GM12878 (cell line): ENCODE measurements at regions not wholly inside any gene's neighbourhood (a gene's known extent, or its start where the extent isn't known, plus 50 kb on each side); places are given as distances from the start of the nearest gene placed in this dataset.

Source experiments
- ATAC-seq: fragments of 200-7000 bp; cut with Tn5 transposase; 3 replicates; pipeline ENCODE4 v1.9.1; 2020; ENCODE audit warnings: mild to moderate bottlenecking, moderate library complexity
- BruUV-seq: library from RNA; stranded (reverse); fragments of 400-500 nt; replicated peaks from 2 replicates; lab custom pipeline; 2021; lab: Mats Ljungman, UMichigan
- CTCF ChIA-PET: fragments of 300-600 bp; sonication (Branson Sonifier 250); formaldehyde crosslinking; extraction: SDS; loops from one replicate; lab custom pipeline; 2021; ENCODE audit warnings: inconsistent platforms; lab: Yijun Ruan, JAX
- POLR2A ChIA-PET: fragments of 350-600 bp; formaldehyde crosslinking; extraction: SDS; loops from one replicate; lab custom pipeline; 2021; ENCODE audit warnings: inconsistent platforms; lab: Charles Lee
- RAD21 ChIA-PET: fragments of 300-600 bp; sonication (Branson Sonifier 250); formaldehyde crosslinking; loops from one replicate; lab custom pipeline; 2023; ENCODE audit warnings: antibody characterized with exemption; ENCODE audit not compliant: unreplicated experiment; lab: Charles Lee
- SMC1A ChIA-PET: fragments of 300-600 bp; sonication (Branson Sonifier 250); formaldehyde crosslinking; loops from one replicate; lab custom pipeline; 2023; ENCODE audit not compliant: unreplicated experiment, uncharacterized antibody; lab: Charles Lee
- DNase-seq: peaks from one replicate; pipeline ENCODE4 v3.0.0-alpha.2; 2011; ENCODE audit warnings: low read depth, low spot score
- FAIRE-seq: peaks from 3 replicates; lab custom pipeline; 2011; peaks lifted over from hg19 to GRCh38; lab: Jason Lieb, UNC
- H2AFZ ChIP-seq: 2 replicates; pipeline ENCODE4 v1.6.0; 2011; ENCODE audit warnings: low read depth, low read length, control low read depth; ENCODE audit not compliant: control insufficient read depth
- H3K27ac ChIP-seq: 2 replicates; pipeline ENCODE4 v1.5.1; 2011; ENCODE audit warnings: control low read depth; ENCODE audit not compliant: control insufficient read depth, insufficient read depth
- H3K27me3 ChIP-seq, 2 experiments: replicated peaks in 1 of 2; 2 replicates each; pipeline versions ENCODE4 v1.6.0 to v1.6.1; 2011; ENCODE audit warnings: low read length in 1 of 2; ENCODE audit not compliant: control insufficient read depth in 2 of 2, insufficient read depth in 2 of 2
- H3K36me3 ChIP-seq, 2 experiments: 2 replicates each; pipeline ENCODE4 v1.5.1; 2011; ENCODE audit warnings: low read length in 1 of 2; ENCODE audit not compliant: control insufficient read depth in 2 of 2, insufficient read depth in 2 of 2
- H3K4me1 ChIP-seq: 2 replicates; pipeline ENCODE4 v1.6.1; 2011; ENCODE audit warnings: mild to moderate bottlenecking, low read length, moderate library complexity, mixed read lengths; ENCODE audit not compliant: control insufficient read depth, insufficient read depth
- H3K4me2 ChIP-seq: 2 replicates; pipeline ENCODE4 v1.6.0; 2011; ENCODE audit warnings: control low read depth; ENCODE audit not compliant: control insufficient read depth, insufficient read depth
- H3K4me3 ChIP-seq: fragments of 200-600 bp; sonication (generic); 2 replicates; pipeline ENCODE4 v1.5.1; 2016
- H3K79me2 ChIP-seq: 2 replicates; pipeline ENCODE4 v1.6.0; 2011; ENCODE audit warnings: low read length; ENCODE audit not compliant: control insufficient read depth, insufficient read depth
- H3K9ac ChIP-seq: 2 replicates; pipeline ENCODE4 v1.8.0; 2011; ENCODE audit warnings: low read length, control low read depth, mixed read lengths; ENCODE audit not compliant: control insufficient read depth, insufficient read depth
- H3K9me3 ChIP-seq: replicated peaks from 3 replicates; pipeline ENCODE4 v1.5.1; 2011; ENCODE audit warnings: mild to moderate bottlenecking, low read length; ENCODE audit not compliant: control insufficient read depth, insufficient read depth
- H4K20me1 ChIP-seq: 2 replicates; pipeline ENCODE4 v1.6.0; 2011; ENCODE audit not compliant: control insufficient read depth, insufficient read depth
- BHLHE40 ChIP-seq, 2 experiments: fragments of 450-650 bp in 1 of 2; IDR thresholded peaks; 2 replicates each; pipeline ENCODE4 v1.6.1; 2011 to 2017; ENCODE audit warnings: low read depth in 2 of 2, borderline replicate concordance in 1 of 2, improper control_type of control experiment in 1 of 2, low read length in 1 of 2, mild to moderate bottlenecking in 1 of 2
- CHD1 ChIP-seq: IDR thresholded peaks from 2 replicates; pipeline ENCODE4 v1.6.1; 2012; ENCODE audit warnings: low read depth, low read length, improper control_type of control experiment
- CREB1 ChIP-seq: IDR thresholded peaks from 2 replicates; pipeline ENCODE4 v1.6.1; 2012; ENCODE audit warnings: low read depth, mild to moderate bottlenecking, inconsistent platforms
- EGR1 ChIP-seq, 2 experiments: IDR thresholded peaks; 1 replicate in 1 of 2; 2 replicates in 1 of 2; pipeline ENCODE4 v1.6.1; 2011 to 2012; ENCODE audit warnings: low read depth in 2 of 2, low read length in 2 of 2, borderline replicate concordance in 1 of 2, mild to moderate bottlenecking in 1 of 2, moderate library complexity in 1 of 2
- ESRRA ChIP-seq: IDR thresholded peaks from 2 replicates; pipeline ENCODE4 v1.6.1; 2012; ENCODE audit warnings: mild to moderate bottlenecking, low read length, improper control_type of control experiment
- IRF4 ChIP-seq: IDR thresholded peaks from 2 replicates; pipeline ENCODE4 v1.6.1; 2011; ENCODE audit warnings: low read depth, low read length
- NR2C1 ChIP-seq: fragments of 450-650 bp; IDR thresholded peaks from 2 replicates; pipeline ENCODE4 v1.6.1; 2017; ENCODE audit warnings: antibody characterized with exemption, mild to moderate bottlenecking, moderate library complexity
- POLR2A ChIP-seq: IDR thresholded peaks from 2 replicates; pipeline ENCODE4 v1.6.1; 2011; ENCODE audit warnings: low read depth, mild to moderate bottlenecking, low read length
- POU2F2 ChIP-seq: IDR thresholded peaks from 3 replicates; pipeline ENCODE4 v1.6.1; 2011; ENCODE audit warnings: low read depth, mild to moderate bottlenecking, low read length, borderline replicate concordance
- RUNX3 ChIP-seq: IDR thresholded peaks from 2 replicates; pipeline ENCODE4 v1.6.1; 2012; ENCODE audit warnings: low read length, inconsistent platforms
- SREBF1 ChIP-seq: IDR thresholded peaks from 2 replicates; pipeline ENCODE4 v1.6.1; 2012; ENCODE audit warnings: mild to moderate bottlenecking, low read length
- STAT1 ChIP-seq: fragments of 450-650 bp; conservative IDR thresholded peaks from 2 replicates; pipeline ENCODE4 v1.6.1; 2014; ENCODE audit warnings: antibody characterized with exemption, mild to moderate bottlenecking
- YY1 ChIP-seq: IDR thresholded peaks from 2 replicates; pipeline ENCODE4 v1.6.1; 2011; ENCODE audit warnings: low read depth, mild to moderate bottlenecking, low read length
- ZNF274 ChIP-seq: IDR thresholded peaks from one replicate; pipeline ENCODE4 v1.8.0; 2011; ENCODE audit not compliant: insufficient read length, insufficient read depth
- WGBS: methylation state at CpG from one replicate; pipeline ENCODE4 v1.1.6; 2016; ENCODE audit warnings: low lambda C conversion rate; ENCODE audit not compliant: insufficient replicate concordance, insufficient coverage; ENCODE audit errors: missing lambda C conversion rate; 5-methylcytosine and 5-hydroxymethylcytosine counted together
- in situ Hi-C: fragments of 300-500 bp; cut with MboI; formaldehyde crosslinking; loops from 9 replicates; pipeline ENCODE4 v1.14.3; 2018; ENCODE audit warnings: mixed read lengths
- intact Hi-C: fragments of 100-400 bp; cut with micrococcal nuclease; formaldehyde crosslinking; loops from one replicate; pipeline ENCODE4 v1.14.2; 2022; ENCODE audit not compliant: unreplicated experiment

DNA sequence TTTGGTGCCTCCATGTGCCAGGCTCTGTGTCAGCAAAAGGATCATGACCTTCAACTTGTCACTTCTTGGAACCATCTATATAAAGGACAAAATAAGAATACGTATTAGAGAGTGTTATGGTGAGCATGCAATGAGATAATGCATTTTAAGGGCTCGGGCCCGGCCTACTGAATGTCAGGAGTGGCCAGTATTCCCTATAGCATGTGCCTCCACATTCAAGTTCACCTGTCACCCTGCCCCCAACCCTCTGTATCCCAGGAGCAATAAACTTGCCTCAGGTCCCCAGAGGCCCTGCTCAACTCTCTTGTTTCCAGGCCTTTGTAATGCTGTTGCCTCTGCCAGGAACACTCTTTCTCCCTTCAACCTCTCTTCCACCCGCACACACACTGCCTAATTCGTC lies 90.2 kb upstream of the SLC6A11 start (continued):
- TF ChIP-seq BHLHE40 (IDR thresholded peaks at IDR 0.05; ENCODE audit: borderline replicate concordance in 1 of 2, low read depth in 2 of 2, low read length in 1 of 2): no peak
- no peak for TF ChIP-seq NR2C1
- TF ChIP-seq POLR2A: no peak
- TF ChIP-seq CREB1: no peak
- TF ChIP-seq ESRRA: no peak
- no peak for TF ChIP-seq EGR1 (IDR thresholded peaks at IDR 0.05; ENCODE audit: borderline replicate concordance in 1 of 2, low read depth in 2 of 2, low read length in 2 of 2)

DNA sequence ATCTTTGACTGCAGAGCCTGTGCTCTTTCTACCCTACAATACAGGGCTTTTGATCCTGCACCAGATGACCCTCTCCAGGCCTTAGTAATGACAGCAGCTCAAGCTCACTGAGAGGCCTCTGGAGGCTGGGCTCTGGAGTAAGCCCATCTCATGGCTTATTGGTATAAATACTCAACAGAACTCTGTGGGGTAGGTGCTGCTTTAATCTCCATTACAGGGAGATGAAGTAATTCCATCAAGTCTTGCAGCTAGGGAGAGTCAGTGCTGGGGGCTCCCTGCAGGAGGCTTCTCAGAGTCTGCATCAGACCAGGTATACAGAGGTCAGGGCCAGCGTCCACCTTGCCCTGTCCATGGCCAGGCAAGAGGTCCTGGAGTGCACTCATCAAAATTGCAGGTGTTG lies 89.2 kb upstream of the SLC6A11 start:
- ChIA-PET CTCF (no interaction called here), POLR2A (no interaction called here), SMC1A (no interaction called here), RAD21 (no interaction called here)
- no peak overlapping the region for H3K27ac ChIP-seq
- BruUV-seq: no TSS peak
- no peaks in the 10 kb centered on the region; a peak in 1 of 4 replicates for H3K27me3 ChIP-seq
- WGBS: 0% methylated on average over 1 of the region's 1 CpG
- no peaks in the 10 kb centered on the region for H3K4me1 ChIP-seq
- in situ Hi-C loops (no loop called here), intact Hi-C loops (no loop called here)
- no peaks in the 10 kb centered on the region for H3K79me2 ChIP-seq
- no peak overlapping the region for H3K4me2 ChIP-seq
- no peak for DNase-seq
- no peak overlapping the region for H2AFZ ChIP-seq
- H4K20me1 ChIP-seq: no peaks in the 10 kb centered on the region
- no peak overlapping the region for H3K4me3 ChIP-seq
- no peaks in the 10 kb centered on the region for H3K9me3 ChIP-seq
- ATAC-seq: no peak
- no peak for TF ChIP-seq YY1
- no peak for TF ChIP-seq CHD1
- TF ChIP-seq STAT1: no peak
- TF ChIP-seq SREBF1: no peak
- TF ChIP-seq RUNX3: no peak
- no peak for TF ChIP-seq IRF4
- no peak for TF ChIP-seq ZNF274
- TF ChIP-seq POU2F2: no peak
- H3K9ac ChIP-seq: no peak overlapping the region
- no peak for FAIRE-seq
- H3K36me3 ChIP-seq: no peaks in the 10 kb centered on the region
